Endothelial cell of umbilical vein (primary cell): ENCODE measurements at regions not wholly inside any gene's neighbourhood (a gene's known extent, or its start where the extent isn't known, plus 50 kb on each side); places are given as distances from the start of the nearest gene placed in this dataset.

Experiments
- BruUV-seq: library from RNA; stranded (reverse); fragments of 400-500 nt; replicated peaks from 2 replicates; lab custom pipeline; 2021; lab: Mats Ljungman, UMichigan
- CTCF ChIA-PET: fragments of 300-600, 350-600 bp; sonication (Branson Sonifier 250); formaldehyde crosslinking; loops from one replicate; lab custom pipeline; 2021; ENCODE audit warnings: antibody characterized with exemption, inconsistent platforms; lab: Charles Lee
- POLR2A ChIA-PET: fragments of 300-600, 350-600 bp; sonication (Branson Sonifier 250); formaldehyde crosslinking; loops from one replicate; lab custom pipeline; 2021; ENCODE audit warnings: antibody characterized with exemption, inconsistent platforms; lab: Charles Lee
- DNase-seq: peaks from one replicate; pipeline ENCODE4 v3.0.0-alpha.2; 2011; ENCODE audit warnings: low read depth, low spot score
- FAIRE-seq: peaks from 2 replicates; lab custom pipeline; 2011; peaks lifted over from hg19 to GRCh38; lab: Jason Lieb, UNC
- H2AFZ ChIP-seq: 2 replicates; pipeline ENCODE4 v1.6.0; 2012; ENCODE audit warnings: low read depth, low read length, control low read depth, inconsistent platforms
- H3K27ac ChIP-seq: 2 replicates; pipeline ENCODE4 v1.5.1; 2011; ENCODE audit warnings: low read depth, mild to moderate bottlenecking, control low read depth, low read length, moderate library complexity; ENCODE audit not compliant: insufficient read depth
- H3K27me3 ChIP-seq, 2 experiments: 2 replicates each; pipeline versions ENCODE4 v1.6.0 to v1.6.1; 2011; ENCODE audit warnings: low read length in 2 of 2, mixed read lengths in 1 of 2; ENCODE audit not compliant: control insufficient read depth in 2 of 2, insufficient read depth in 2 of 2
- H3K36me3 ChIP-seq, 2 experiments: 2 replicates in 1 of 2; 3 replicates in 1 of 2; pipeline ENCODE4 v1.5.1; 2011; ENCODE audit warnings: low read length in 2 of 2, mild to moderate bottlenecking in 1 of 2, moderate library complexity in 1 of 2; ENCODE audit not compliant: control insufficient read depth in 2 of 2, insufficient read depth in 2 of 2; ENCODE audit errors: extremely low read depth in 1 of 2
- H3K4me1 ChIP-seq: 3 replicates; pipeline ENCODE4 v1.5.1; 2011; ENCODE audit warnings: mild to moderate bottlenecking, low read length; ENCODE audit not compliant: control insufficient read depth, insufficient read depth; ENCODE audit errors: extremely low read depth
- H3K4me2 ChIP-seq: 2 replicates; pipeline ENCODE4 v1.6.1; 2011; ENCODE audit warnings: low read length, control low read depth, mixed read lengths; ENCODE audit not compliant: insufficient read depth
- H3K4me3 ChIP-seq, 3 experiments: fragments of 200-600 bp in 1 of 3; sonication (generic), shearing (Covaris generic) in 1 of 3; replicated peaks in 1 of 3; 2 replicates each; pipeline ENCODE4 v1.5.1; 2011 to 2016; ENCODE audit warnings: control low read depth in 3 of 3, low read length in 3 of 3, mild to moderate bottlenecking in 2 of 3, inconsistent platforms in 1 of 3, low read depth in 1 of 3, moderate library complexity in 1 of 3; ENCODE audit not compliant: insufficient read depth in 1 of 3
- H3K79me2 ChIP-seq: 2 replicates; pipeline ENCODE4 v1.6.0; 2012; ENCODE audit warnings: low read length, inconsistent platforms; ENCODE audit not compliant: control insufficient read depth, insufficient read depth
- H3K9ac ChIP-seq: replicated peaks from 2 replicates; pipeline ENCODE3; 2011; ENCODE audit warnings: low read length, control low read depth; ENCODE audit not compliant: insufficient read depth; ENCODE audit errors: extremely low read depth
- H3K9me1 ChIP-seq: replicated peaks from 3 replicates; pipeline ENCODE4 v1.6.0; 2011; ENCODE audit warnings: mild to moderate bottlenecking, low read length; ENCODE audit not compliant: control insufficient read depth, insufficient read depth; ENCODE audit errors: extremely low read depth
- H3K9me3 ChIP-seq: replicated peaks from 2 replicates; pipeline ENCODE4 v1.5.1; 2012; ENCODE audit warnings: low read length, inconsistent platforms; ENCODE audit not compliant: control insufficient read depth, insufficient read depth
- H4K20me1 ChIP-seq: replicated peaks from 2 replicates; pipeline ENCODE3; 2011; ENCODE audit warnings: mild to moderate bottlenecking, low read length; ENCODE audit not compliant: control insufficient read depth, insufficient read depth; ENCODE audit errors: extremely low read depth
- EZH2 ChIP-seq: IDR thresholded peaks from 2 replicates; pipeline ENCODE4 v1.6.1; 2012; ENCODE audit warnings: borderline replicate concordance, low read depth, mild to moderate bottlenecking, moderate library complexity, low read length, inconsistent platforms; ENCODE audit not compliant: severe bottlenecking
- FOS ChIP-seq: IDR thresholded peaks from 2 replicates; pipeline ENCODE4 v1.6.1; 2011; ENCODE audit warnings: mild to moderate bottlenecking, low read length, moderate library complexity, borderline replicate concordance; ENCODE audit not compliant: insufficient read depth
- GATA2 ChIP-seq: IDR thresholded peaks from 2 replicates; pipeline ENCODE4 v1.7.0; 2011; ENCODE audit warnings: low read depth, mild to moderate bottlenecking, moderate library complexity, mixed read lengths, low read length; ENCODE audit not compliant: insufficient read length, insufficient read depth
- JUN ChIP-seq: IDR thresholded peaks from 2 replicates; pipeline ENCODE4 v1.6.1; 2011; ENCODE audit warnings: borderline replicate concordance, low read depth; ENCODE audit not compliant: insufficient read length, insufficient read depth
- MAX ChIP-seq: IDR thresholded peaks from 2 replicates; pipeline ENCODE4 v1.6.1; 2011; ENCODE audit not compliant: insufficient read depth, insufficient read length
- MYC ChIP-seq: IDR thresholded peaks from one replicate; pipeline ENCODE4 v1.6.1; 2011; ENCODE audit warnings: mild to moderate bottlenecking, low read depth, low read length
- POLR2A ChIP-seq: IDR thresholded peaks from 2 replicates; pipeline ENCODE4 v1.6.1; 2012; ENCODE audit warnings: low read depth, mild to moderate bottlenecking, control low read depth, low read length
- POLR2AphosphoS5 ChIP-seq: IDR thresholded peaks from 2 replicates; pipeline ENCODE4 v1.6.1; 2012; ENCODE audit warnings: low read depth, mild to moderate bottlenecking, control low read depth, low read length, moderate library complexity; ENCODE audit not compliant: insufficient read depth
- dilution Hi-C: fragments of 300-500 bp; cut with MboI; formaldehyde crosslinking; loops from one replicate; pipeline ENCODE4 v1.15.0; 2019; ENCODE audit warnings: low sequenced_read_pairs; ENCODE audit not compliant: extremely low pct_ligation_motif_present
- intact Hi-C: fragments of 100-400 bp; cut with micrococcal nuclease; formaldehyde crosslinking; loops from one replicate; pipeline ENCODE4 v1.10.0; 2022
- TF ChIP-seq, protein P1 (sequence below), 2 donors: IDR thresholded peaks; 1 replicate in 1 of 2; 2 replicates in 1 of 2; pipeline ENCODE4 v1.5.1; 2011; ENCODE audit warnings: low read length in 2 of 2, mild to moderate bottlenecking in 2 of 2, moderate library complexity in 2 of 2, control low read depth in 1 of 2, inconsistent platforms in 1 of 2, low read depth in 1 of 2; ENCODE audit not compliant: insufficient read depth in 1 of 2; ENCODE audit errors: extremely low read depth in 1 of 2

DNA sequence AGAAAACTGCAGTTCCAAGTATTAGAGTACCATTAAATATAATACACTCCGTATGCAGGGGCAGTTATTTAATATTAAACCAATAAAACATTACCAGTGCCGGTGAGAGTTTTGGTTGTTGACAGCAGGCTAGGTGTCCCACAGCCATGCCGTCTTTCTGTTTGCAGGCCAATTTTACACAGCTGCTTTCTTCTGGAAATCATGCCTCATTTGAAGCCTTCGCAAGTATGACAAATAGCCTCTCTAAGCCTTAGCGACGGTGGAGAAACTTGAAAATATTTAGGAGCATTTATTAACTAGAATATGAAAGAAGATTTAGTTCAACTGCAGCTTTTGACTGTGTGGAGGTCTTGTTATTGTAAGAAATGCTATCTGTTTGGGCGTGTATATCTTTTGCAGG, 226.0 kb downstream of the BMP2 start:
- no peaks in the 10 kb centered on the region for H3K79me2 ChIP-seq
- no peaks in the 10 kb centered on the region for H4K20me1 ChIP-seq
- H3K36me3 ChIP-seq = no peaks in the 10 kb centered on the region
- FAIRE-seq (no peak), DNase-seq (no peak)
- H3K27ac ChIP-seq = no peak overlapping the region
- dilution Hi-C loops (no loop called here), intact Hi-C loops (loop anchor here (1.0 kb wide), 1 partner anchor 25 kb away; no protein-coding TSS in a partner anchor)
- no peaks in the 10 kb centered on the region for H3K4me1 ChIP-seq
- H3K9me3 ChIP-seq = no peaks in the 10 kb centered on the region
- CTCF ChIA-PET = no interaction called here
- no peak overlapping the region for H2AFZ ChIP-seq
- H3K4me2 ChIP-seq = no peak overlapping the region
- no peak for TF ChIP-seq JUN
- TF ChIP-seq MAX = no peak
- TF ChIP-seq GATA2 = no peak
- TF ChIP-seq FOS = no peak
- no peak for TF ChIP-seq POLR2A
- TF ChIP-seq EZH2 = no peak
- TF ChIP-seq MYC = no peak
- TF ChIP-seq POLR2AphosphoS5 = no peak
- TF ChIP-seq, protein P1, sequence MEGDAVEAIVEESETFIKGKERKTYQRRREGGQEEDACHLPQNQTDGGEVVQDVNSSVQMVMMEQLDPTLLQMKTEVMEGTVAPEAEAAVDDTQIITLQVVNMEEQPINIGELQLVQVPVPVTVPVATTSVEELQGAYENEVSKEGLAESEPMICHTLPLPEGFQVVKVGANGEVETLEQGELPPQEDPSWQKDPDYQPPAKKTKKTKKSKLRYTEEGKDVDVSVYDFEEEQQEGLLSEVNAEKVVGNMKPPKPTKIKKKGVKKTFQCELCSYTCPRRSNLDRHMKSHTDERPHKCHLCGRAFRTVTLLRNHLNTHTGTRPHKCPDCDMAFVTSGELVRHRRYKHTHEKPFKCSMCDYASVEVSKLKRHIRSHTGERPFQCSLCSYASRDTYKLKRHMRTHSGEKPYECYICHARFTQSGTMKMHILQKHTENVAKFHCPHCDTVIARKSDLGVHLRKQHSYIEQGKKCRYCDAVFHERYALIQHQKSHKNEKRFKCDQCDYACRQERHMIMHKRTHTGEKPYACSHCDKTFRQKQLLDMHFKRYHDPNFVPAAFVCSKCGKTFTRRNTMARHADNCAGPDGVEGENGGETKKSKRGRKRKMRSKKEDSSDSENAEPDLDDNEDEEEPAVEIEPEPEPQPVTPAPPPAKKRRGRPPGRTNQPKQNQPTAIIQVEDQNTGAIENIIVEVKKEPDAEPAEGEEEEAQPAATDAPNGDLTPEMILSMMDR (IDR thresholded peaks at IDR 0.05; ENCODE audit: extremely low read depth in 1 of 2, insufficient read depth in 1 of 2, low read depth in 1 of 2, low read length in 2 of 2) = no peak
- H3K27me3 ChIP-seq = no peaks in the 10 kb centered on the region
- POLR2A ChIA-PET = no interaction called here
- H3K9me1 ChIP-seq = no peaks in the 10 kb centered on the region
- no TSS peak for BruUV-seq
- no peak overlapping the region for H3K9ac ChIP-seq
- no peak overlapping the region for H3K4me3 ChIP-seq
